MV-4-11 (cell line): ENCODE measurements at regions not wholly inside any gene's neighbourhood (a gene's known extent, or its start where the extent isn't known, plus 50 kb on each side); places are given as distances from the start of the nearest gene placed in this dataset.
A peak's percentile ranks its signal among the peaks of the same experiment; 100 is the strongest.
"Not testable (repeated sequence)": the region's sequence is repeated elsewhere in the genome, so short reads cannot be mapped to it uniquely, and the experiment has no call there.

Experiments
- DNase-seq: peaks from one replicate; lab custom pipeline; 2025; lab: John Stamatoyannopoulos, UW

- peak; percentile 79 for DNase-seq
These were observed 192.9 kb upstream of the PTGFR start for GRCh38 chr1:78297836-78298235.

GRCh38 chr1:78298349-78298748, 192.4 kb upstream of the PTGFR start:
- DNase-seq = no peak

DNA sequence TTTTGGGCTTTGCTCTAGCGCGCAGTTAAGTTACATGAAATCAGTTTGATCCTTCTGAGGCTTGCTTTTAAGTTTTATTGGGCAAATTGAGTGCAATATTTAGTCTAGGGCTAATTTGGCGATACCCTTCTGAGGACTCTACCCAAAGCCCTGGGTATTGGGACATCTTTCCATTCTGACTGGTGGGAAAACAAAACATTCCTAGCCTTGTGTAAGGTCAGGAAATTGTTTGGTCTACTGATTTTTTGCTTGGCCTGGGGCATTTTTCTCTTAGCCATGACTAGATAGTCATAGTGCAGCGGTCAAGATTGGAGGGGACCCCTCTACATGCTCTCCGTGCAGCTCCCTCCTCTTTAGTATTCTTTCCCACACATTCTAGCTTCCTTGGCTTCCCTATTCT, 189.6 kb upstream of the PTGFR start:
- no peak for DNase-seq

GRCh38 chr1:78303620-78304019, 187.2 kb upstream of the PTGFR start:
- DNase-seq = no peak

DNA sequence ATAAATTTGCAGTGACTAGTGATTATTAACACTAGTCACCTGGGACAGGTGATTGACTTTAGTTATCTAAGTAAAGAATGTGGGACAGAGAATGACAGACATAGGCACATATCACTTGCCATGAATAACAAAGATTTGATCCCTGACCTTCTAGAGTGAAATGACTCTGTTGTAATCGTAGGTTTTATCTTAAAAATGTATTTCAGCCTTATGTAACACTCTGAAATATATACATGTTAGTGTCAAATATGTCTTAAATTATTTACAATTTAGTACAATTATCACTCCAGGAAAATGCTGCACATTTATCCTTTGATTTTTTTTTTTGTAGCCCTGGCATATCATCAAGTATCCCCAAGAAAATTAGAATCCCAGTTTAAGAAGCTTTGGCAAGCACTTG, 186.4 kb upstream of the PTGFR start:
- DNase-seq = no peak

DNA sequence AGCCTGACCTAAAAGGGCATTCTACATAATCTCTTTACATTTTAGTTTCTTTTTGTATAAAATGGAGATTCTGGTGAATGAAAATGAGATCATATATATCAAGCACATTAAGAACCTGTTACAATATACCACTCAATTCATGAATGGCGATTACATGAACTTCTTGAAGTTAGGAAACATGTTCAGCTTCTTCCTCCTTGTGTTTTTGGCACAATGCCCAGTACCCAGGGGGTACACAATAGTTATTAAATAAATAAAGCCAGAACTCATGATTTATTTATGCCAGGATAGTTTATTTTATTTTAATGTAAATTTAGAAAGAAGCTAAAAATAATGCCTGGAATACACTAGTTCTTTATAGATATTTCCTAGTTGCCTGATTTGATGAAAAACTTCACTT, 186.0 kb upstream of the PTGFR start:
- DNase-seq = no peak

DNA sequence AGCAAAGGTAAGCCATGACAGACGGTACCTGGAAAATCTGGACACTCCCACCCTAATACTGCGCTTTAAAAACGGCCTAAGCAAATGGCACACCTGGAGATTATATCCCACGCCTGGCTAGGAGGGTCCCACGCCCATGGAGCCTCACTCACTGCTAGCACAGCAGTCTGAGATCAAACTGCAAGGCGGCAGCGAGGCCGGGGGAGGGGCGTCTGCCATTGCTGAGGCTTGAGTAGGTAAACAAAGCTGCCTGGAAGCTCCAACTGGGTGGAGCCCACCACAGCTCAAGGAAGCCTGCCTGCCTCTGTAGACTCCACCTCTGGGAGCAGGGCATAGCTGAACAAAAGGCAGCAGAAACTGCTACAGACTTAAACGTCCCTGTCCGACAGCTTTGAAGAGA, 180.5 kb upstream of the PTGFR start:
- not testable (repeated sequence) for DNase-seq

DNA sequence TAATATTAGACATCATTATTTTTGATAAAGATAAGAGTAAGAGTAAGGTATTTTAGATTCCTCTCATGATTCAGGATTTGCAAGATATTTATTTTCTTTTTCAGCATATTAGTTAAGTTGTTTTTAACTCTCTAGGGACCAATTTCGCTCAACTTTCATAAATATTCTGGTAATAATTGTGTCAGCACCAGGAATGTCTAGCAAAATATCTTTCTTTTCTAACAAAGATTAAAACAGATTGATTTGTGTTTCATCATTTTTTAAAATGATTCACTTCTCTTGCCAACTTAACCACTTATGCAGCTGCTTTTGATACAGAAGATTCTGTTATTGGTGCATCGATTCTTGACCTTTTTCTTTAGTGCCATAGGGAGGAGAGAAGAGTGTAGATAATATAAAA, 172.8 kb upstream of the PTGFR start:
- DNase-seq = no peak

DNA sequence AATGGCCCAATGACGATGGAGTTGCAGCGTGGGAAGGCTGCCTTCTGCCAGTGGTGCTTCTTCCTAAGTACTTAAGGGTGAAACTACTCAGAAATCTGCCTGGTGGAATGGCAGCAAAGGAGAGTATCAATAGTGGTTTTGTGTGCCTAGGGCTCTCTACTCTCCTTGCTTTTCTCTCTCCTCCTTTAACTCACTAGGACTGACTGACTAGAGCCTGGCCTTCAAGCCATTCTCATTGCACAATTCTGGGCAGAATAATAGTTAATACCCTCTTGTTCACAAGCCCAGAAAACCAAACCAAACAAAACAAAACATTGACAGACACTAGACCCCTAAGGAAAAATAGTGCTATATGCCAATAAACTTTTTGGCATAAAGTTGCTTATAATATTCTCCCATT, 171.2 kb upstream of the PTGFR start:
- DNase-seq = no peak

- no peak for DNase-seq
These were observed 167.7 kb upstream of the PTGFR start for GRCh38 chr1:78322928-78323680.

- DNase-seq = no peak
These were observed 165.5 kb upstream of the PTGFR start for GRCh38 chr1:78325293-78325692.

GRCh38 chr1:78329475-78329874, 161.3 kb upstream of the PTGFR start:
- no peak for DNase-seq

- no peak for DNase-seq
These were observed 159.0 kb upstream of the PTGFR start for GRCh38 chr1:78331799-78332198.

DNA sequence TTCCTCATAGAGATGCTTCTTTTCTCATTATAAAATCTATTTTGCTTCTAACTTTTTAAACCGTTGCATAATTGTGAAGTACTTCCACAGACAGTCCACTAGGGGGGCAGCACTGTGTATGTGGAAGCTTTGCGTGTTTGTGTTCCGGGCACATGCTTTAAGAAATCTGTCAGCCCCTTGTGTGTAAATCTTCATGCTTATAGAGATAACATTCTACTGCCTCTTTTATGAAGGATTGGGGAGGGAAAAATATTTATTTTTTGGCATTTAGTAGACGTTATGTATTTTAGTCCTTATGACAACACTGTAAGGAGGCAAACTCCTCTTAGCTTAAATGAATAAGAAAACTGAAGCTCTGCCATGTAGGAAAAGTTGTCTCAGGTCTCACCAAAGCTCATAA, 157.3 kb upstream of the PTGFR start:
- DNase-seq = peak; percentile 11

DNA sequence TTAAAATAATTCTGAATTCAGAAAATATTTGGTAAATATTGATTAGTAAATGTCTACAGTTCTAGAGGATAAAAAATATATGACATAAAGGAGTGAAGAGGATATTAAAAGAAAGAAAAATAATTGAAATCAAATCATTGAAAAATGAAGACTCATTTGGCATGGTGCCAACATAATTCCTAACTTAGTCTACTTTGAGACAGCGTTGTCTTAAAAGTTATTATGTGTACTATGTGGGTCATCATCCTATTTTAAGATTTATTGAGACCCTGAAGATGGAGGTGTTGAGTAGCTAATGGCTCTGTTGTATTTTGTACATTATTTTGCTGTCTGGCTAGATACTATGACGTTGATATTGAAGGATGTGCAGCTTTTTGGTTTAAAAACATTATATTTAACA, 156.7 kb upstream of the PTGFR start:
- DNase-seq = no peak

DNA sequence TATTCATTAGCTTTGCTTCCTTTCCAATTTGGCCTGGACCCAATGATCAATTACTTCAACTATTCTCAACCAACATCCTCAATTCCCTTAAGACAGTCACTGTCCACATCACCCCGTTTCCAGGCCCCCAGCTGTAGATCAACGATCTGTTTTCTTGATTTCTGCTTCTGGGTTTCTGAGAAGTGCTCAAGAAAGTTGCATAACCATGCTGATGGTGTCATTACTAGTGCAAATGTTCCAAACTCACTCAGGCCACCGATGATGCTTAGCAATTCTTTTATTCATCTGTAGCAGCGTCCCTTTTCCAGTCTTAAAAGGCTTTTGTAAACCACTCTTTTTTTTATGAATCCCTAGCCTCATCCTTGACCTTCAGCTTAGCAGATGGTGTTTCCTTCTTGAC, 155.8 kb upstream of the PTGFR start:
- DNase-seq = peak; percentile 22

DNA sequence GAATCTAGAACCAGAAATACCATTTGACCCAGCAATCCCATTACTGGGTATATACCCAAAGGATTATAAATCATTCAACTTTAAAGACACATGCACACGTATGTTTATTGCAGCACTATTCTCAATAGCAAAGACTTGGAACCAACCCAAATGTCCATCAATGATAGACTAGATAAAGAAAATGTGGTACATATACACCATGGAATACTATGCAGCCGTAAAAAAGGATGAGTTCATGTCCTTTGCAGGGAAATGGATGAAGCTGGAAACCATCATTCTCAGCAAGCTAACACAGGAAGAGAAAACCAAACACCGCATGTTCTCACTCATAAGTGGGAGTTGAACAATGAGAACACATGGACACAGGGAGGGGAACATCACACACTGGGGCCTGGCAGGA, 154.0 kb upstream of the PTGFR start:
- DNase-seq = not testable (repeated sequence)

- DNase-seq = no peak
These were observed 151.3 kb upstream of the PTGFR start for GRCh38 chr1:78339490-78339889.

DNA sequence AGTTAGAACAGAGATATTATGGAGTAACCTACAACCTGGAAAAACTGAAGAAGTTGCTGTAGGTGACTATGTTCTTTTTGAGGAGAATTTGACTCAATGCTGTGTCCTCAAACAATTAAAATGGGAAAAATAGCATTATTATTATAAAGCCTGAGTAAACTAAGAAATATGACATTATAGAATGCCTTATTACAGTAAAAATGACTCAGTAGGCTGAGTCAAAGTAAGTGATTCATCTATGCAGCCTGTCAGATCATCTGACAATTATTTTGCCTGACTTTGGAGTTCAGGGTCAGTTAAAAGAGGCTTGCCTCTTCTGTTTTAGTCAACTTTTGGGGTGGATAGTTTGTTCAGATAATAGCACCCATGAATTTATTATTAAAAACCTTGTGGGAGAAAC, 150.8 kb upstream of the PTGFR start:
- no peak for DNase-seq

DNA sequence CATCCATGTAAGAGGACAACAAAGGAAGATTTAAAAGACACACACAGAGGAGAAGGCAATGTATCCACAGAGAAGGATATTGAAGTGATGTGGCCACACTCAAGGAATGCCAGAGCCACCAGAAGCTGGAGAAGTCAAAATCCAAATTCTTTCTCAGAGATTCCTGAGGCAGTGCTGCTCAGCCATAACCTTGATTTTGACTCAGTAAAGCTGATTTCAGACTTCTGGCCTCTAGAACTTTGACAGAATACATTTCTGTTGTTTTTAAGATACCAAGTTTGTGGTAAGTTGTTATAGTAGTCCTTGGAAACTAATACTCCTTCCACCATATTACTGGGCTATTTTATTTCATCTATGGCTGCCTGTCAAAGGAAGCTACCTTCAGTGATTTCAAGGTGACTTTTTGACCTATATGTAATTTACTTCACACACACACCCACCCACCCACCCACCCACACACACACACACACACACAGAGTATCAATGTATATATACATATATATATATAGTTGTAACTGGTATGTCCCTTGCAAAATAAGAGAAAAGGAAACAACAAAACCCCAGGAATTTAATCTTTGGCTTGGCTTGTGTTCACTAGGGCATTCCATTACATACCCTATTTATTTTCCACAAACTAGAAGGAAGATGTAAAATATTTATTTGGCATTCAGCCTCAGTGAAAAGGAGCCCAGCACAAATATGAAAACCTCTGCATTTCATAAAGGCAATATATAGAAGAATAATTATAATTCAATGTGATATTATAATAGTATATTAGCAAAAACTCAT, 142.1 kb upstream of the PTGFR start:
- DNase-seq = no peak

DNA sequence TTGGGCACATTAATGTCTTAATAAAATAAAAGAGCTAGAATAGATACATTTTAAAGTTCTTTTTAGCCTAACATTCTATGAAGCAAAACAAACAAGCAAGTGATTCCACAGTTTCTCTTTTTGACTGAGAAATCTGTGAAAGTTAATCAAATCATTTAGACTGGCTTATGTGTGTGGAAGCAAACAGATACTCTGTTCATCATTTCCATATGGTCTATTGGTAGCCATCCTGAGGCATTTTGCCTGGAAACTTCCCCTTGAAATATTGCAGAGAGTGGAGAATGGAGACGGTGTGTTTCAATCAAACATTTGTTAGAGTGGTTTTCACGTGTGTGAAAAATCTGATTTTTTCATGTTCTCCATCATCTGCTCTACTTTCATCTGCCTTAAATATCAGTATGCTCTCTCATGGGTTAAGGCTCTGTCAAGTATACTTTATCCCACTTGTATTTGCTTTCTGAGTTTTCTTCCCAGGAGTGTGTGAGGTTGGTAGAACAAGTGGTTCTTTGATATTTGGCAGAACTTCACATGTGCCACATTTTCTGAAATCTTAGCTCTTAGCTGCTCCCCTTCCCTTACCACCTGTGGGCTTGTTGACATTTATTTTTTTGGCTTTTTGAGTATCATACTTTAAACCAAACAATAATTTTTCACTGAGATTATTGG, 139.1 kb upstream of the PTGFR start:
- DNase-seq = no peak

DNA sequence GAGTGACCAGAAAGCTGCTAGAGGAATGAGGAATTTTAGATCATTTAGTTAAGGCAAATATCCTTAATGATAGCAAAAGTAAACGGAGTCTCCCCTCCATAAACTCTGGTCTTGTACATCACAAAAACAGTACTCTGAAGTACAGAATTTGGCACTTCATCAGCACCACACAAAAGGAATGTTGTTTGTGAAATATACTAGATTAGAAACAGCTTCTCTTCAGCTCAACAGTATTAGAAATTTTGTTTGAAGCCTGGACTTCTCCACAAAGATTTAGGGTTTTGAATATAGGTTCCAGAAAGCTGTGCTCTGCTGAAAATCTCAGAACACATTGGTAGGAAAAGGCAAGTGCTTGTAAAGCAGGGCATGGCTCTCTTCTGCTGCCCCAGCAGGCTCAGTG, 135.1 kb upstream of the PTGFR start:
- DNase-seq = no peak

GRCh38 chr1:78358165-78358564, 132.6 kb upstream of the PTGFR start:
- no peak for DNase-seq
